Limb (tissue), 2 donors: ENCODE measurements at regions not wholly inside any gene's neighbourhood (a gene's known extent, or its start where the extent isn't known, plus 50 kb on each side); places are given as distances from the start of the nearest gene placed in this dataset.
A peak's percentile ranks its signal among the peaks of the same experiment; 100 is the strongest.

Experiments used
- DNase-seq, 2 donors: peaks; one replicate each; pipeline ENCODE4 v3.0.0-alpha.2; 2016; ENCODE audit errors: extremely low spot score in 2 of 2

- no peak for DNase-seq
Measured at GRCh38 chr5:67481362-67481761, 284.8 kb upstream of the CD180 start.

GRCh38 chr5:67478337-67478736 lies 281.7 kb upstream of the CD180 start:
- no peak for DNase-seq

- no peak for DNase-seq
Measured at GRCh38 chr5:67476995-67477394, 280.4 kb upstream of the CD180 start.

GRCh38 chr5:67476531-67476930 lies 279.9 kb upstream of the CD180 start:
- DNase-seq: no peak

- DNase-seq: no peak
Measured at GRCh38 chr5:67475489-67475888, 278.9 kb upstream of the CD180 start.

GRCh38 chr5:67474597-67475238 lies 278.1 kb upstream of the CD180 start:
- DNase-seq: no peak

GRCh38 chr5:67467110-67467509 lies 270.5 kb upstream of the CD180 start:
- no peak for DNase-seq

GRCh38 chr5:67465537-67466207 lies 269.1 kb upstream of the CD180 start:
- no peak for DNase-seq

GRCh38 chr5:67462147-67462546 lies 265.5 kb upstream of the CD180 start:
- no peak for DNase-seq

GRCh38 chr5:67459253-67459652 lies 262.7 kb upstream of the CD180 start:
- DNase-seq: no peak

GRCh38 chr5:67455970-67456369 lies 259.4 kb upstream of the CD180 start:
- DNase-seq: no peak

GRCh38 chr5:67454957-67455561 lies 258.5 kb upstream of the CD180 start:
- DNase-seq: no peak

- DNase-seq: no peak
Measured at GRCh38 chr5:67453111-67453905, 256.7 kb upstream of the CD180 start.

- DNase-seq: no peak
Measured at GRCh38 chr5:67451640-67452279, 255.2 kb upstream of the CD180 start.

- no peak for DNase-seq
Measured at GRCh38 chr5:67447732-67448131, 251.1 kb upstream of the CD180 start.

- DNase-seq: no peak
Measured at GRCh38 chr5:67437905-67438845, 241.6 kb upstream of the CD180 start.

GRCh38 chr5:67435032-67435431 lies 238.4 kb upstream of the CD180 start:
- no peak for DNase-seq

- peak in 1 of 2 donors; percentile 9 for DNase-seq
Measured at GRCh38 chr5:67434466-67434865, 237.9 kb upstream of the CD180 start.

- no peak for DNase-seq
Measured at GRCh38 chr5:67432606-67433005, 236.0 kb upstream of the CD180 start.

- DNase-seq: no peak
Measured at GRCh38 chr5:67431191-67431590, 234.6 kb upstream of the CD180 start.
